RPMI7951 (cell line): ENCODE measurements at regions not wholly inside any gene's neighbourhood (a gene's known extent, or its start where the extent isn't known, plus 50 kb on each side); places are given as distances from the start of the nearest gene placed in this dataset.

Experiments used
- DNase-seq: peaks from one replicate; pipeline ENCODE4 v3.0.0-alpha.2; 2012; ENCODE audit warnings: low read depth

- DNase-seq, result no peak
Measured at GRCh38 chr3:1693145-1693544, 405.5 kb upstream of the CNTN4 start.

GRCh38 chr3:1696669-1697275 lies 401.9 kb upstream of the CNTN4 start:
- no peak for DNase-seq

GRCh38 chr3:1699361-1699920 lies 399.2 kb upstream of the CNTN4 start:
- no peak for DNase-seq

- no peak for DNase-seq
Measured at GRCh38 chr3:1700650-1701049, 398.0 kb upstream of the CNTN4 start.

GRCh38 chr3:1703169-1703568 lies 395.5 kb upstream of the CNTN4 start:
- no peak for DNase-seq

- no peak for DNase-seq
Measured at GRCh38 chr3:1710663-1711062, 388.0 kb upstream of the CNTN4 start.

- DNase-seq, result no peak
Measured at GRCh38 chr3:1717524-1717923, 381.1 kb upstream of the CNTN4 start.

- DNase-seq, result no peak
Measured at GRCh38 chr3:1723726-1724125, 374.9 kb upstream of the CNTN4 start.

- no peak for DNase-seq
Measured at GRCh38 chr3:1726741-1727140, 371.9 kb upstream of the CNTN4 start.

- no peak for DNase-seq
Measured at GRCh38 chr3:1727242-1727641, 371.4 kb upstream of the CNTN4 start.

- DNase-seq, result no peak
Measured at GRCh38 chr3:1728510-1728909, 370.2 kb upstream of the CNTN4 start.

- DNase-seq, result peak; percentile 14
Measured at GRCh38 chr3:1734494-1735122, 364.1 kb upstream of the CNTN4 start.

- no peak for DNase-seq
Measured at GRCh38 chr3:1752205-1752604, 346.5 kb upstream of the CNTN4 start.

- DNase-seq, result no peak
Measured at GRCh38 chr3:1766384-1766783, 332.3 kb upstream of the CNTN4 start.

GRCh38 chr3:1773679-1774078 lies 325.0 kb upstream of the CNTN4 start:
- no peak for DNase-seq

- DNase-seq, result no peak
Measured at GRCh38 chr3:1774597-1774996, 324.1 kb upstream of the CNTN4 start.

- DNase-seq, result no peak
Measured at GRCh38 chr3:1775321-1775720, 323.3 kb upstream of the CNTN4 start.

GRCh38 chr3:1783995-1784394 lies 314.7 kb upstream of the CNTN4 start:
- no peak for DNase-seq

- no peak for DNase-seq
Measured at GRCh38 chr3:1787094-1787493, 311.6 kb upstream of the CNTN4 start.

- no peak for DNase-seq
Measured at GRCh38 chr3:1792466-1792865, 306.2 kb upstream of the CNTN4 start.

GRCh38 chr3:1798711-1799405 lies 299.8 kb upstream of the CNTN4 start:
- no peak for DNase-seq

GRCh38 chr3:1805331-1805730 lies 293.3 kb upstream of the CNTN4 start:
- no peak for DNase-seq

- DNase-seq, result no peak
Measured at GRCh38 chr3:1808590-1808989, 290.1 kb upstream of the CNTN4 start.
